IMR-90 (cell line): ENCODE measurements at regions not wholly inside any gene's neighbourhood (a gene's known extent, or its start where the extent isn't known, plus 50 kb on each side); places are given as distances from the start of the nearest gene placed in this dataset.

Source experiments
- CTCF ChIP-seq: conservative IDR thresholded peaks from 2 replicates; pipeline ENCODE4 v1.5.1; 2012; ENCODE audit warnings: mild to moderate bottlenecking, low read depth, low read length, improper control_type of control experiment
- MAZ ChIP-seq: IDR thresholded peaks from 2 replicates; pipeline ENCODE4 v1.6.1; 2012; ENCODE audit warnings: low read depth, mild to moderate bottlenecking, low read length, improper control_type of control experiment, moderate library complexity, borderline replicate concordance
- POLR2A ChIP-seq: IDR thresholded peaks from 2 replicates; pipeline ENCODE4 v1.6.1; 2012; ENCODE audit warnings: mild to moderate bottlenecking, low read depth, low read length
- RCOR1 ChIP-seq: IDR thresholded peaks from 2 replicates; pipeline ENCODE4 v1.6.1; 2012; ENCODE audit warnings: mild to moderate bottlenecking, low read length, improper control_type of control experiment; ENCODE audit not compliant: insufficient replicate concordance

DNA sequence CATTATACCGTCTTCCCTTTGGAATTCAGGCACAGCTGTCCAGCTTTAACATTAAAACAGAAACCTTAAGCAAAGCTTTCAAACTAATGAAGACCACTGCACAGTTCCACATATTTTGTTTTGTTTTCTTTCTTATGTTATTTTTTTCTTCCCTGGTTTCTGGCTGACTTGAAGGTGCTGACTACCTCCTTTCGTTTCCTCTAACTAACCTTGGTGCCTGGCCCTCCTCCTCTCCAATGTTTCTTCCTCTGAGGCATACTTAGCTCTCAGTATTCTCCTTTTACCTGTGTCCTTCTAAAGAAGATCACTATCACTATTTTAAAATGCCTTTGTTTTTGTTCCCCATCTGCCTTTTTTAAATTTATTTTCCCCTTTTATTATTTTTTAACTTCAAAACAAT is 433.3 kb upstream of the SPHKAP start:
- TF ChIP-seq POLR2A, result no peak
- no peak for TF ChIP-seq CTCF
- TF ChIP-seq MAZ, result no peak
- TF ChIP-seq RCOR1, result no peak
